CD4-positive, alpha-beta T cell (primary cell): ENCODE measurements at regions not wholly inside any gene's neighbourhood (a gene's known extent, or its start where the extent isn't known, plus 50 kb on each side); places are given as distances from the start of the nearest gene placed in this dataset.

Experiments
- ATAC-seq: fragments of 200-7000 bp; cut with Tn5 transposase; one replicate; pipeline ENCODE4 v1.10.0; 2022; ENCODE audit warnings: mild to moderate bottlenecking; ENCODE audit not compliant: poor library complexity
- CTCF ChIA-PET: fragments of 350-600 bp; sonication (Branson Sonifier 250); formaldehyde crosslinking; loops from one replicate; lab custom pipeline; 2021; ENCODE audit warnings: antibody characterized with exemption, inconsistent platforms; lab: Charles Lee
- POLR2A ChIA-PET: fragments of 350-600 bp; sonication (Branson Sonifier 250); formaldehyde crosslinking; loops from one replicate; lab custom pipeline; 2021; ENCODE audit warnings: antibody characterized with exemption, inconsistent platforms; lab: Charles Lee
- DNase-seq, 14 experiments: peaks; one replicate each; pipeline ENCODE4 v3.0.0-alpha.2; 2013 to 2020; ENCODE audit warnings: mixed read lengths in 2 of 14
- H3K27ac ChIP-seq, 2 donors: one replicate each; pipeline versions ENCODE4 v1.5.1 to v1.7.0; 2013; ENCODE audit warnings: low read length in 2 of 2, low read depth in 1 of 2, mild to moderate bottlenecking in 1 of 2
- H3K27me3 ChIP-seq, 2 experiments: 1 replicate in 1 of 2; 2 replicates in 1 of 2; pipeline versions ENCODE4 v1.6.1 to v1.7.0; 2013; ENCODE audit warnings: low read length in 2 of 2, control low read depth in 1 of 2, mild to moderate bottlenecking in 1 of 2, moderate library complexity in 1 of 2; ENCODE audit not compliant: insufficient read depth in 2 of 2, control insufficient read depth in 1 of 2
- H3K36me3 ChIP-seq: one replicate; pipeline ENCODE4 v1.6.1; 2013; ENCODE audit warnings: low read length, control low read depth; ENCODE audit not compliant: insufficient read depth
- H3K4me1 ChIP-seq: one replicate; pipeline ENCODE4 v1.6.1; 2013; ENCODE audit warnings: low read length, control low read depth; ENCODE audit not compliant: insufficient read depth
- H3K4me3 ChIP-seq: one replicate; pipeline ENCODE4 v1.5.1; 2013; ENCODE audit warnings: mild to moderate bottlenecking, low read length, moderate library complexity
- H3K9me3 ChIP-seq, 2 experiments: 1 replicate in 1 of 2; 2 replicates in 1 of 2; pipeline versions ENCODE4 v1.6.1 to v1.7.0; 2013; ENCODE audit warnings: low read length in 2 of 2, mild to moderate bottlenecking in 2 of 2, control low read depth in 1 of 2, moderate library complexity in 1 of 2; ENCODE audit not compliant: control insufficient read depth in 1 of 2, insufficient read depth in 1 of 2
- H3K27ac Mint-ChIP-seq: one replicate; pipeline ENCODE4 v1.8.0; 2020; ENCODE audit warnings: mixed read lengths
- H3K27me3 Mint-ChIP-seq: one replicate; pipeline ENCODE4 v1.8.0; 2021; ENCODE audit warnings: mixed read lengths
- H3K36me3 Mint-ChIP-seq: one replicate; pipeline ENCODE4 v1.8.0; 2021; ENCODE audit warnings: low read depth, mixed read lengths
- H3K4me1 Mint-ChIP-seq: one replicate; pipeline ENCODE4 v1.8.0; 2021; ENCODE audit warnings: low read depth, mixed read lengths
- H3K4me3 Mint-ChIP-seq: one replicate; pipeline ENCODE4 v1.8.0; 2020; ENCODE audit warnings: mild to moderate bottlenecking, mixed read lengths
- H3K9me3 Mint-ChIP-seq: one replicate; pipeline ENCODE4 v1.8.0; 2020; ENCODE audit warnings: mixed read lengths
- intact Hi-C, 2 experiments: fragments of 100-400 bp; cut with DNase I in 1 of 2; cut with micrococcal nuclease in 1 of 2; formaldehyde crosslinking; loops; one replicate each; pipeline versions ENCODE4 v1.15.1 to v1.9.0; 2023 to 2025; cut with DNase I, micrococcal nuclease
- TF ChIP-seq, protein P1 (sequence below): fragments of 200-600 bp; IDR thresholded peaks from one replicate; pipeline ENCODE4 v1.8.0; 2022; ENCODE audit warnings: antibody characterized with exemption, mild to moderate bottlenecking

- Histone ChIP-seq H3K27me3 (no peaks in the 10 kb centered on the region), H3K36me3 (no peaks in the 10 kb centered on the region), H3K27ac (no peak overlapping the region), H3K4me1 (no peaks in the 10 kb centered on the region), H3K9me3 (no peaks in the 10 kb centered on the region), H3K4me3 (no peak overlapping the region)
- no peak for DNase-seq
- TF ChIP-seq, protein P1, sequence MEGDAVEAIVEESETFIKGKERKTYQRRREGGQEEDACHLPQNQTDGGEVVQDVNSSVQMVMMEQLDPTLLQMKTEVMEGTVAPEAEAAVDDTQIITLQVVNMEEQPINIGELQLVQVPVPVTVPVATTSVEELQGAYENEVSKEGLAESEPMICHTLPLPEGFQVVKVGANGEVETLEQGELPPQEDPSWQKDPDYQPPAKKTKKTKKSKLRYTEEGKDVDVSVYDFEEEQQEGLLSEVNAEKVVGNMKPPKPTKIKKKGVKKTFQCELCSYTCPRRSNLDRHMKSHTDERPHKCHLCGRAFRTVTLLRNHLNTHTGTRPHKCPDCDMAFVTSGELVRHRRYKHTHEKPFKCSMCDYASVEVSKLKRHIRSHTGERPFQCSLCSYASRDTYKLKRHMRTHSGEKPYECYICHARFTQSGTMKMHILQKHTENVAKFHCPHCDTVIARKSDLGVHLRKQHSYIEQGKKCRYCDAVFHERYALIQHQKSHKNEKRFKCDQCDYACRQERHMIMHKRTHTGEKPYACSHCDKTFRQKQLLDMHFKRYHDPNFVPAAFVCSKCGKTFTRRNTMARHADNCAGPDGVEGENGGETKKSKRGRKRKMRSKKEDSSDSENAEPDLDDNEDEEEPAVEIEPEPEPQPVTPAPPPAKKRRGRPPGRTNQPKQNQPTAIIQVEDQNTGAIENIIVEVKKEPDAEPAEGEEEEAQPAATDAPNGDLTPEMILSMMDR: no peak
- ATAC-seq: no peak
- H3K4me1 Mint-ChIP-seq: no peaks in the 10 kb centered on the region
- no peak overlapping the region for H3K4me3 Mint-ChIP-seq
- peaks cover 9% of the 10 kb centered on the region for H3K27me3 Mint-ChIP-seq
- ChIA-PET POLR2A (no interaction called here), CTCF (no interaction called here)
- intact Hi-C loops: no loop called here
- no peak overlapping the region for H3K27ac Mint-ChIP-seq
- no peaks in the 10 kb centered on the region for H3K9me3 Mint-ChIP-seq
- no peaks in the 10 kb centered on the region for H3K36me3 Mint-ChIP-seq
Measured at GRCh38 chr6:4302524-4302923, 167.1 kb upstream of the ECI2 start.

GRCh38 chr6:4301871-4302270 lies 166.5 kb upstream of the ECI2 start:
- H3K4me3 ChIP-seq: no peak overlapping the region
- ATAC-seq (no peak), DNase-seq (no peak)
- no peaks in the 10 kb centered on the region for H3K27me3 ChIP-seq
- H3K36me3 Mint-ChIP-seq: no peaks in the 10 kb centered on the region
- peaks cover 4% of the 10 kb centered on the region for H3K27me3 Mint-ChIP-seq
- H3K4me1 Mint-ChIP-seq: no peaks in the 10 kb centered on the region
- POLR2A ChIA-PET: no interaction called here
- no peak overlapping the region for H3K27ac Mint-ChIP-seq
- TF ChIP-seq, protein P1: no peak
- H3K36me3 ChIP-seq: no peaks in the 10 kb centered on the region
- no peaks in the 10 kb centered on the region for H3K9me3 Mint-ChIP-seq
- H3K4me3 Mint-ChIP-seq: no peak overlapping the region
- CTCF ChIA-PET: no interaction called here
- no peaks in the 10 kb centered on the region for H3K4me1 ChIP-seq
- intact Hi-C loops: no loop called here
- H3K9me3 ChIP-seq: no peaks in the 10 kb centered on the region
- H3K27ac ChIP-seq: no peak overlapping the region

GRCh38 chr6:4300917-4301316 lies 165.5 kb upstream of the ECI2 start:
- Mint-ChIP-seq H3K27ac (no peak overlapping the region), H3K4me3 (no peak overlapping the region), H3K27me3 (peaks cover under 1% of the 10 kb centered on the region), H3K4me1 (no peaks in the 10 kb centered on the region), H3K9me3 (no peaks in the 10 kb centered on the region), H3K36me3 (no peaks in the 10 kb centered on the region)
- Histone ChIP-seq H3K27me3 (no peaks in the 10 kb centered on the region), H3K27ac (no peak overlapping the region), H3K4me3 (no peak overlapping the region), H3K4me1 (no peaks in the 10 kb centered on the region), H3K9me3 (no peaks in the 10 kb centered on the region), H3K36me3 (no peaks in the 10 kb centered on the region)
- POLR2A ChIA-PET: no interaction called here
- TF ChIP-seq, protein P1: no peak
- ATAC-seq (no peak), DNase-seq (no peak)
- CTCF ChIA-PET: no interaction called here
- intact Hi-C loops: no loop called here
